K562 (cell line): ENCODE measurements at regions not wholly inside any gene's neighbourhood (a gene's known extent, or its start where the extent isn't known, plus 50 kb on each side); places are given as distances from the start of the nearest gene placed in this dataset.
A peak's percentile ranks its signal among the peaks of the same experiment; 100 is the strongest.

Experiments
- ATAC-seq: fragments of 200-7000 bp; cut with Tn5 transposase; 3 replicates; pipeline ENCODE4 v1.9.1; 2020; ENCODE audit warnings: moderate library complexity
- BruUV-seq: library from RNA; stranded (reverse); fragments of 400-500 nt; replicated peaks from 2 replicates; lab custom pipeline; 2021; lab: Mats Ljungman, UMichigan
- CTCF ChIA-PET: fragments of 300-600 bp; formaldehyde crosslinking; extraction: SDS; loops from one replicate; lab custom pipeline; 2021; ENCODE audit warnings: low intra/inter-chr PET ratio; lab: Yijun Ruan, JAX
- POLR2A ChIA-PET: fragments of 300-600, 350-650 bp; sonication (Branson Sonifier 250); formaldehyde crosslinking; extraction: SDS; loops from one replicate; lab custom pipeline; 2021; ENCODE audit warnings: antibody characterized with exemption, inconsistent platforms; lab: Yijun Ruan, JAX
- DNase-seq, 4 experiments: peaks; one replicate each; pipeline versions ENCODE4 v3.0.0 to v3.0.0-alpha.2; 2011 to 2018; ENCODE audit warnings: low spot score in 3 of 4, mixed read lengths in 3 of 4; ENCODE audit errors: extremely low read depth in 1 of 4
- FAIRE-seq: peaks from 2 replicates; lab custom pipeline; 2011; peaks lifted over from hg19 to GRCh38; lab: Jason Lieb, UNC
- H2AFZ ChIP-seq: 2 replicates; pipeline ENCODE4 v1.6.0; 2011; ENCODE audit warnings: low read depth, low read length, control low read depth, inconsistent platforms
- H3K27ac ChIP-seq: fragments of 200-600 bp; 3 replicates; pipeline ENCODE4 v1.8.0; 2011; ENCODE audit warnings: low read depth, mild to moderate bottlenecking, control low read depth, inconsistent platforms, low read length, moderate library complexity, mixed read lengths; ENCODE audit errors: extremely low read depth
- H3K27me3 ChIP-seq, 2 experiments: fragments of 300-600 bp in 1 of 2; 2 replicates in 1 of 2; 3 replicates in 1 of 2; pipeline versions ENCODE4 v1.6.0 to v1.8.0; 2011; ENCODE audit warnings: inconsistent platforms in 2 of 2, low read length in 2 of 2, mild to moderate bottlenecking in 1 of 2, mixed read lengths in 1 of 2, moderate library complexity in 1 of 2; ENCODE audit not compliant: control insufficient read depth in 2 of 2, insufficient read depth in 2 of 2
- H3K36me3 ChIP-seq: fragments of 300-600 bp; 3 replicates; pipeline ENCODE4 v1.8.0; 2011; ENCODE audit warnings: mild to moderate bottlenecking, low read length, inconsistent platforms; ENCODE audit not compliant: control insufficient read depth, insufficient read depth
- H3K4me1 ChIP-seq, 2 experiments: fragments of 200-600 bp in 1 of 2; replicated peaks in 1 of 2; 2 replicates in 1 of 2; 3 replicates in 1 of 2; pipeline versions ENCODE4 v1.5.1 to v1.8.0; 2011; ENCODE audit warnings: inconsistent platforms in 2 of 2, low read length in 2 of 2, mild to moderate bottlenecking in 1 of 2, mixed read lengths in 1 of 2, moderate library complexity in 1 of 2; ENCODE audit not compliant: control insufficient read depth in 2 of 2, insufficient read depth in 2 of 2
- H3K4me2 ChIP-seq: 2 replicates; pipeline ENCODE4 v1.6.1; 2011; ENCODE audit warnings: low read length, control low read depth, inconsistent platforms, mixed read lengths; ENCODE audit not compliant: insufficient read depth
- H3K4me3 ChIP-seq: fragments of 200-600 bp; sonication (generic), shearing (Covaris generic); 2 replicates; pipeline ENCODE4 v1.5.1; 2016; ENCODE audit warnings: control low read depth, inconsistent platforms
- H3K79me2 ChIP-seq: fragments of 200-600 bp; 3 replicates; pipeline ENCODE4 v1.8.0; 2011; ENCODE audit warnings: low read length, inconsistent platforms; ENCODE audit not compliant: control insufficient read depth, insufficient read depth
- H3K9ac ChIP-seq, 2 experiments: 2 replicates each; pipeline versions ENCODE4 v1.6.0 to v1.6.1; 2011; ENCODE audit warnings: low read depth in 2 of 2, low read length in 2 of 2, control low read depth in 1 of 2, inconsistent platforms in 1 of 2, mild to moderate bottlenecking in 1 of 2, mixed read lengths in 1 of 2; ENCODE audit not compliant: insufficient read depth in 1 of 2
- H3K9me1 ChIP-seq: one replicate; pipeline ENCODE4 v1.6.0; 2011; ENCODE audit warnings: inconsistent platforms, mild to moderate bottlenecking, low read length, moderate library complexity; ENCODE audit not compliant: control insufficient read depth, insufficient read depth
- H3K9me3 ChIP-seq: replicated peaks from 2 replicates; pipeline ENCODE4 v1.5.1; 2011; ENCODE audit warnings: low read depth, low read length, inconsistent platforms; ENCODE audit not compliant: control insufficient read depth, insufficient read depth
- H4K20me1 ChIP-seq: replicated peaks from 2 replicates; pipeline ENCODE4 v1.6.1; 2011; ENCODE audit warnings: low read length, inconsistent platforms, mixed read lengths; ENCODE audit not compliant: control insufficient read depth, insufficient read depth
- MEIS2 ChIP-seq: fragments of 450-650 bp; IDR thresholded peaks from 2 replicates; pipeline ENCODE4 v1.6.1; 2014; ENCODE audit warnings: mild to moderate bottlenecking; ENCODE audit not compliant: partially characterized antibody
- UBTF ChIP-seq, 2 experiments: IDR thresholded peaks; 2 replicates each; pipeline ENCODE4 v1.6.1; 2012; ENCODE audit warnings: improper control_type of control experiment in 2 of 2, low read depth in 2 of 2, low read length in 2 of 2, borderline replicate concordance in 1 of 2
- WGBS: fragments of 100-300 bp; shearing (Covaris generic); methylation state at CpG from one replicate; pipeline ENCODE4 v1.1.6; 2016; ENCODE audit warnings: low coverage, mixed read lengths; ENCODE audit not compliant: insufficient coverage; ENCODE audit errors: missing lambda C conversion rate; 5-methylcytosine and 5-hydroxymethylcytosine counted together
- in situ Hi-C: fragments of 300-500 bp; cut with MboI; formaldehyde crosslinking; loops from 4 replicates; pipeline ENCODE4 v1.15.0; 2018; ENCODE audit warnings: inconsistent platforms, mixed read lengths
- intact Hi-C: fragments of 100-400 bp; cut with micrococcal nuclease; formaldehyde crosslinking; loops from 2 replicates; pipeline ENCODE4 v1.14.2; 2022

DNA sequence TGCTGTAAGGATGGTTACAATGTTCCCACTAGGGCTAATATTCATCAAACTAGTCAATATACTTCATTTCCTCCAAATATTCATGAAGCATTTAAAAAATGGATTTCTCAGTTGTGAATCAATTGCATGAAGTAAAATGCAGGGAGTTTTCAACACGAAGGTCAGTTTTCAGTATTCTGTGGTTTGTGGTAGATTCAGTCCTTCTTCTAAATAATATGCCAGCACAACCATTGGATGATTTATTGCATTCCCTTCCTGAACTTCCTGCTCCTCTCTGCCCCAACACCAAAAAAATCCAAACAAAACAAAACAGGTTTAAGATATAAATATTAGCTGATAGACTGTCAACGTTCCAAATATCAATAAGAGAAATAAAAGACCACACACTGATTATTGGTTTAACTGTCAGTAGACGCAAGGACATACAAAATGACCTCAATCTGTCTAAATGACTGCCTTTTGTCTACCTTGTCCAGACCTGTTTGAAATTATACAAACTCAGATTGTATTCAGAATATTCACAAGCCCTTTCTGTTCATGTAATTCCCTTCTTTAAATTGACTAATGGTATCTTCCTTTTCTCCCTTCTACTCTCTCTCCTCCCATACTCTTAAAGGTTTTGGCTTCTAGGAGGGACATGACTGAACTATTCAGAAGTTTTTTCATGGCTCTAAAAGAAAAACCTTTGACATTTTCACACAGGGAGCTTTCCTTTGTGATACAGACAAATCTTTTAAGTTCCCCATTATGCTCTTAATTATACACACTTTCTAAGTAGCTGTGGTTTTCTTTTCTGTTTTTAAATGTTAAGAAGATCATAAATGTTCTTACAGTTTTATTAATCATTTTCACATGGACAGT, 92.6 kb upstream of the STT3B start:
- Histone ChIP-seq H3K4me3 (no peak overlapping the region), H3K9me3 (0 out of 2 replicates have a peak, but pooled peaks cover 2% of the 10 kb centered on the region), H3K27me3 (no peaks in the 10 kb centered on the region), H3K79me2 (no peaks in the 10 kb centered on the region), H3K9me1 (no peaks in the 10 kb centered on the region), H3K9ac (no peak overlapping the region), H2AFZ (no peak overlapping the region), H3K4me1 (no peaks in the 10 kb centered on the region), H3K36me3 (no peaks in the 10 kb centered on the region), H3K4me2 (no peak overlapping the region)
- in situ Hi-C loops: no loop called here
- DNase-seq (no peak), FAIRE-seq (no peak), ATAC-seq (no peak)
- POLR2A ChIA-PET: interaction anchor here (1.0 to 1.5 kb wide), 2 partner anchors 8 kb away, joined by 3 to 7 read pairs; no protein-coding TSS in a partner anchor
- no TSS peak for BruUV-seq
- WGBS: 1% methylated on average over 3 of the region's 3 CpGs
- TF ChIP-seq UBTF (IDR thresholded peaks at IDR 0.05; ENCODE audit: borderline replicate concordance in 1 of 2, low read depth in 2 of 2, low read length in 2 of 2): no peak
- TF ChIP-seq MEIS2: peak; percentile 47
- TF ChIP-seq, all 486 proteins: peak for 1
- no peaks in the 10 kb centered on the region for H4K20me1 ChIP-seq
- CTCF ChIA-PET: no interaction called here
- intact Hi-C loops: no loop called here
- H3K27ac ChIP-seq: no peak overlapping the region
